A549 (cell line): ENCODE measurements at regions not wholly inside any gene's neighbourhood (a gene's known extent, or its start where the extent isn't known, plus 50 kb on each side); places are given as distances from the start of the nearest gene placed in this dataset.

Experiments
- ATAC-seq, 2 experiments: fragments of 200-7000 bp in 1 of 2; fragments of >200 bp in 1 of 2; cut with Nextera tagmentation in 1 of 2; cut with Tn5 transposase in 1 of 2; 3 replicates each; pipeline versions ENCODE4 v1.8.0 to v1.9.1; 2018 to 2020; ENCODE audit warnings: mild to moderate bottlenecking in 1 of 2, moderate library complexity in 1 of 2
- CTCF ChIA-PET: fragments of 300-600 bp; sonication (Branson Sonifier 250); formaldehyde crosslinking; extraction: SDS; loops from one replicate; lab custom pipeline; 2021; ENCODE audit warnings: antibody characterized with exemption, inconsistent platforms; lab: Yijun Ruan, JAX
- POLR2A ChIA-PET: fragments of 350-600 bp; formaldehyde crosslinking; extraction: SDS; loops from one replicate; lab custom pipeline; 2021; ENCODE audit warnings: antibody characterized with exemption, inconsistent platforms; lab: Yijun Ruan, JAX
- DNase-seq, 2 experiments: peaks; one replicate each; pipeline versions ENCODE4 v3.0.0 to v3.0.0-alpha.2; 2011 to 2016; ENCODE audit warnings: low read depth in 1 of 2, low spot score in 1 of 2
- FAIRE-seq: peaks from 2 replicates; lab custom pipeline; 2011; peaks lifted over from hg19 to GRCh38; lab: Jason Lieb, UNC
- H3K27ac ChIP-seq, 2 experiments: fragments of >200 bp; sonication (Bioruptor Twin); formaldehyde crosslinking; 3 replicates each; pipeline ENCODE4 v1.5.1; 2016 to 2017
- H3K4me1 ChIP-seq: fragments of >200 bp; sonication (Bioruptor Twin); formaldehyde crosslinking; 3 replicates; pipeline ENCODE4 v1.6.1; 2016
- H3K4me2 ChIP-seq: fragments of >200 bp; sonication (Bioruptor Twin); formaldehyde crosslinking; 3 replicates; pipeline ENCODE4 v1.6.1; 2016
- H3K4me3 ChIP-seq: fragments of >200 bp; sonication (Bioruptor Twin); formaldehyde crosslinking; 3 replicates; pipeline ENCODE4 v1.5.1; 2016
- H3K9me3 ChIP-seq: fragments of >200 bp; sonication (Bioruptor Twin); formaldehyde crosslinking; 3 replicates; pipeline ENCODE4 v1.6.1; 2016
- CBX2 ChIP-seq: fragments of 200-600 bp; sonication (generic); IDR thresholded peaks from 2 replicates; pipeline ENCODE4 v1.6.1; 2016; ENCODE audit warnings: low read depth, mild to moderate bottlenecking, borderline replicate concordance
- CHD4 ChIP-seq: fragments of 200-600 bp; sonication (generic); IDR thresholded peaks from 2 replicates; pipeline ENCODE4 v1.6.1; 2016; ENCODE audit warnings: antibody characterized with exemption, mild to moderate bottlenecking, borderline replicate concordance
- CTCF ChIP-seq: fragments of >200 bp; sonication (Bioruptor Twin); formaldehyde crosslinking; IDR thresholded peaks from 3 replicates; pipeline ENCODE4 v1.5.1; 2016
- EHMT2 ChIP-seq: fragments of 200-600 bp; sonication (generic); IDR thresholded peaks from 2 replicates; pipeline ENCODE4 v1.6.1; 2016; ENCODE audit warnings: antibody characterized with exemption, low read depth, mild to moderate bottlenecking, moderate library complexity
- EP300 ChIP-seq, 2 experiments: fragments of >200 bp; sonication (Bioruptor Twin); formaldehyde crosslinking; IDR thresholded peaks; 2 replicates in 1 of 2; 3 replicates in 1 of 2; pipeline ENCODE4 v1.6.1; 2016 to 2017
- HDAC2 ChIP-seq: fragments of 200-600 bp; sonication (generic); IDR thresholded peaks from 2 replicates; pipeline ENCODE4 v1.6.1; 2016
- HEYL ChIP-seq: fragments of 250-450 bp; sonication (Bioruptor Pico); IDR thresholded peaks from 2 replicates; pipeline ENCODE4 v1.8.0; 2021; ENCODE audit warnings: mild to moderate bottlenecking, moderate library complexity
- HMGXB4 ChIP-seq: fragments of 250-450 bp; sonication (Bioruptor Pico); IDR thresholded peaks from 2 replicates; pipeline ENCODE4 v1.5.0; 2021; ENCODE audit warnings: mild to moderate bottlenecking, moderate library complexity, borderline replicate concordance
- KDM5A ChIP-seq: fragments of 200-600 bp; sonication (generic); IDR thresholded peaks from 2 replicates; pipeline ENCODE4 v1.6.1; 2016; ENCODE audit warnings: antibody characterized with exemption, mild to moderate bottlenecking
- NR3C1 ChIP-seq: fragments of >200 bp; sonication (Bioruptor Twin); formaldehyde crosslinking; IDR thresholded peaks from 3 replicates; pipeline ENCODE4 v1.6.1; 2017
- PHF8 ChIP-seq: fragments of 200-600 bp; sonication (generic); IDR thresholded peaks from 2 replicates; pipeline ENCODE4 v1.6.1; 2016; ENCODE audit warnings: low read depth, mild to moderate bottlenecking, antibody characterized with exemption, moderate library complexity, borderline replicate concordance
- RCOR1 ChIP-seq: fragments of 150-350 bp; IDR thresholded peaks from 2 replicates; pipeline ENCODE4 v1.6.1; 2014; ENCODE audit warnings: antibody characterized with exemption, low read length, low read depth
- REST ChIP-seq: fragments of 200-600 bp; sonication (generic); IDR thresholded peaks from 2 replicates; pipeline ENCODE4 v1.6.1; 2016; ENCODE audit warnings: antibody characterized with exemption, mild to moderate bottlenecking, moderate library complexity
- RFX5 ChIP-seq: fragments of 450-650 bp; IDR thresholded peaks from 2 replicates; pipeline ENCODE4 v1.7.1; 2014; ENCODE audit warnings: antibody characterized with exemption, mild to moderate bottlenecking, moderate library complexity
- ZNF302 ChIP-seq: fragments of 250-450 bp; sonication (Bioruptor Pico); IDR thresholded peaks from 2 replicates; pipeline ENCODE4 v1.9.0; 2021; ENCODE audit warnings: inconsistent platforms, mild to moderate bottlenecking, moderate library complexity
- WGBS: methylation state at CpG from one replicate; pipeline ENCODE4 v1.1.6; 2017; ENCODE audit errors: missing lambda C conversion rate; 5-methylcytosine and 5-hydroxymethylcytosine counted together

- H3K27ac ChIP-seq: peak overlapping the region in 1 of 2 experiments; percentile 35; a peak in 2 of 6 replicates
- no peak for ATAC-seq
- no peak overlapping the region for H3K4me2 ChIP-seq
- no peak for DNase-seq
- CTCF ChIA-PET: interaction anchor here (1.0 kb wide), 1 partner anchor 43 kb away, joined by 3 read pairs; no protein-coding TSS in a partner anchor
- no peak for FAIRE-seq
- H3K9me3 ChIP-seq: no peaks in the 10 kb centered on the region
- no peak for TF ChIP-seq NR3C1
- H3K4me1 ChIP-seq: peaks cover 26% of the 10 kb centered on the region
- POLR2A ChIA-PET: no interaction called here
- H3K4me3 ChIP-seq: no peak overlapping the region
- WGBS: 85% methylated on average over 6 of the region's 6 CpGs
Measured at GRCh38 chrX:115367455-115367854, 77.9 kb downstream of the LUZP4 start.

- ChIA-PET CTCF (no interaction called here), POLR2A (no interaction called here)
- Histone ChIP-seq H3K9me3 (no peaks in the 10 kb centered on the region), H3K4me2 (0 out of 3 replicates have a peak overlapping the region, but pooled peaks have one; percentile 13), H3K4me3 (no peak overlapping the region), H3K27ac (0 out of 6 replicates have a peak overlapping the region, but pooled peaks of 1 of the 2 experiments have one; percentile 45), H3K4me1 (peaks cover 31% of the 10 kb centered on the region)
- peak in 1 of 2 experiments; percentile 5 for DNase-seq
- WGBS: 41% methylated on average over 2 of the region's 2 CpGs
- no peak; a peak in 1 of 6 replicates for ATAC-seq
- TF ChIP-seq EHMT2 (no peak), ZNF302 (CRISPR knock-in tag) (no peak), HDAC2 (no peak), HEYL (CRISPR knock-in tag) (no peak)
- no peak for FAIRE-seq
Measured at GRCh38 chrX:115367951-115368350, 78.4 kb downstream of the LUZP4 start.

GRCh38 chrX:115368876-115369275, 79.4 kb downstream of the LUZP4 start:
- Histone ChIP-seq H3K4me1 (peaks cover 33% of the 10 kb centered on the region), H3K27ac (0 out of 6 replicates have a peak overlapping the region, but pooled peaks of 1 of the 2 experiments have one; percentile 33), H3K9me3 (no peaks in the 10 kb centered on the region), H3K4me2 (no peak overlapping the region), H3K4me3 (no peak overlapping the region)
- POLR2A ChIA-PET: no interaction called here
- DNase-seq: no peak
- peak; percentile 78 for FAIRE-seq
- no peak for ATAC-seq
- CTCF ChIA-PET: no interaction called here
- 86% methylated on average over 2 of the region's 2 CpGs for WGBS
- TF ChIP-seq KDM5A (no peak), PHF8 (no peak), ZNF302 (CRISPR knock-in tag) (no peak), CTCF (no peak), REST (no peak), HMGXB4 (no peak), RCOR1 (no peak), CHD4 (no peak), EP300 (IDR thresholded peaks at IDR 0.05) (no peak), CBX2 (no peak), RFX5 (no peak)
